Liver (tissue), 3 donors: ENCODE measurements at regions not wholly inside any gene's neighbourhood (a gene's known extent, or its start where the extent isn't known, plus 50 kb on each side); places are given as distances from the start of the nearest gene placed in this dataset.

Experiments
- ATF3 ChIP-seq: IDR thresholded peaks from 2 replicates; pipeline ENCODE4 v1.6.1; 2016; ENCODE audit warnings: antibody characterized with exemption
- CTCF ChIP-seq: fragments of 150-350 bp; IDR thresholded peaks from 2 replicates; pipeline ENCODE4 v1.5.1; 2017; ENCODE audit warnings: improper control_type of control experiment, low read depth, low read length; ENCODE audit not compliant: missing input control
- FOXA1 ChIP-seq: IDR thresholded peaks from 2 replicates; pipeline ENCODE4 v1.6.1; 2016; ENCODE audit warnings: antibody characterized with exemption
- GABPA ChIP-seq, 2 donors: IDR thresholded peaks in 1 of 2; conservative IDR thresholded peaks in 1 of 2; 2 replicates each; pipeline ENCODE4 v1.6.1; 2016; ENCODE audit warnings: antibody characterized with exemption in 2 of 2, mild to moderate bottlenecking in 1 of 2, moderate library complexity in 1 of 2
- JUND ChIP-seq, 2 donors: IDR thresholded peaks; 2 replicates each; pipeline ENCODE4 v1.6.1; 2016; ENCODE audit warnings: antibody characterized with exemption in 2 of 2
- MAX ChIP-seq: IDR thresholded peaks from 2 replicates; pipeline ENCODE4 v1.6.1; 2016; ENCODE audit warnings: antibody characterized with exemption
- NR2F2 ChIP-seq: IDR thresholded peaks from 2 replicates; pipeline ENCODE4 v1.6.1; 2016; ENCODE audit warnings: antibody characterized with exemption
- RAD21 ChIP-seq, 2 donors: IDR thresholded peaks; 2 replicates each; pipeline ENCODE4 v1.6.1; 2016; ENCODE audit warnings: antibody characterized with exemption in 2 of 2, mild to moderate bottlenecking in 2 of 2
- REST ChIP-seq: IDR thresholded peaks from 2 replicates; pipeline ENCODE4 v1.6.1; 2016; ENCODE audit warnings: antibody characterized with exemption, mild to moderate bottlenecking
- SP1 ChIP-seq: IDR thresholded peaks from 2 replicates; pipeline ENCODE4 v1.6.1; 2018; ENCODE audit warnings: antibody characterized with exemption, mild to moderate bottlenecking
- TAF1 ChIP-seq: conservative IDR thresholded peaks from 2 replicates; pipeline ENCODE4 v1.6.1; 2016; ENCODE audit warnings: antibody characterized with exemption, mild to moderate bottlenecking
- YY1 ChIP-seq: IDR thresholded peaks from 2 replicates; pipeline ENCODE4 v1.6.1; 2016; ENCODE audit warnings: antibody characterized with exemption, mild to moderate bottlenecking
- donor health status: healthy.
- donor health status: healthy.

GRCh38 chr3:67848299-67848698 lies 193.9 kb upstream of the SUCLG2 start:
- TF ChIP-seq CTCF (no peak), TAF1 (no peak), REST (no peak), GABPA (IDR thresholded peaks at IDR 0.05 in 1 of 2, conservative IDR thresholded peaks at IDR 0.05 in 1 of 2) (no peak), RAD21 (IDR thresholded peaks at IDR 0.05) (no peak), MAX (no peak), SP1 (no peak), YY1 (no peak), NR2F2 (no peak), ATF3 (no peak), JUND (IDR thresholded peaks at IDR 0.05) (no peak), FOXA1 (no peak)
